ENCODE measurements at regions not wholly inside any gene's neighbourhood (a gene's known extent, or its start where the extent isn't known, plus 50 kb on each side); places are given as distances from the start of the nearest gene placed in this dataset.

DNA sequence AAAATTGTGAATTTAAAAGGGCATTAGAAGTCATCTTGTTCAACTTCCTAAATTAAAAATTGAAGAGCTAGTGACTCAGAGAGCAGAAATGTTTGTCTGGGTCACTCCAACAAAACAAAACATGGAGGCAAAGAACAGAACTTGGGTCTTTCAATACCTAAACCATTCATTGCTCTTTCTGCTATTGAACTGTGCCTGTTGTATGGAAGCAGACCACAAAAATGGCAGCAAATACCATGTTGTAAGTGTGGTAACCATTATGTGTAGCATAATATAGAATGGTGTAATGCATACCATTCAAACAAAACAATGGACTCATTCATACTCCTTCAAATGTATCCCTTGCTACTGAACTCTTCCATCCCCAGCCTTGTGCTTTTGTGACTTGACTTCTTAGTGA is 360.2 kb upstream of the NRG3 start:
- TF ChIP-seq POLR2AphosphoS5 (IDR thresholded peaks at IDR 0.05; ENCODE audit: low read depth, low read length) (no peak), PAX5 (IDR thresholded peaks at IDR 0.05; ENCODE audit: insufficient read depth, low read length, severe bottlenecking) (no peak), POU2F2 (IDR thresholded peaks at IDR 0.05; ENCODE audit: low read depth, low read length) (no peak), POLR2A (IDR thresholded peaks at IDR 0.05; ENCODE audit: low read depth, low read length) (no peak), SPI1 (IDR thresholded peaks at IDR 0.05; ENCODE audit: low read depth, low read length) (no peak), TAF1 (IDR thresholded peaks at IDR 0.05; ENCODE audit: low read depth, low read length) (no peak)
- FAIRE-seq = no peak
- DNase-seq (ENCODE audit: insufficient read length, low spot score) = no peak

DNA sequence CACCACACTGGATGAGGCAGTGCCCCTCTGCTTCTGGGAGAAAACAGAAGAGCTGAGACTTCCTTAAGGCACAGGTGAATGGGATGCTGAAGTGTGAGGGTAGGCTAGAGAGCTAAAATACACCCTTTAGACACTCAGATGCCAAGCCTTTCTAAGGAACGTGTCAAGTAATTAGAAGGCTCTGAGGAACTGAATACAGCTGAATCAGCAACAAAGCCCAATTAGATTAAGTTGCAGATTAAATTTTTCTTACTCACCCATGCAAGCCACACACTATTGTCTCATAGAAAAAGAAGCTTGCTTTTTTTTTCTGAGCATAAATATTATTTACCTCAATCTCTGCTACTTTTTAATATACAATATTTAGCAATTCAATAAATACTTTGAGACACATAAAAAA is 354.3 kb upstream of the NRG3 start:
- DNase-seq (ENCODE audit: insufficient read length, low spot score) (no peak), FAIRE-seq (no peak)
- TF ChIP-seq POLR2A (IDR thresholded peaks at IDR 0.05; ENCODE audit: low read depth, low read length) = no peak

DNA sequence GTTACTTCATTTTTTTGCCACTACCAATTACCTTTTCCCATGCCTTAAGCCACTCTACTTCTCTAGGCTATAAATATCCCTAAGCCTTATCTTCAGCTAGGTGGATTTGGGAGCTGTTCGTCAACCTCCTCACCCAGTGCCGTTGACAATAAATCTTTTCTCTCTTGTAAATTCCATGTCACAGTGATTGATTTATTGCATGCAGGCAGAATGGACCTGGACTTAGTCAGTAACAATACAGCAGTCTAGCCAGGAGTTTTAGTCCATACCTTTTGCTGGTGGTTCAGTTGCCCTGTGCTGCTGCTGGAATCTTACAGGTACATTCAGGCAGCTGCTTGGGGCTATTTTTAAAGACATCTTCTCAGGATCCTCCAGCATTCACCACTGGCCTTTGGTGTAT is 350.5 kb upstream of the NRG3 start:
- FAIRE-seq = no peak
- no peak for DNase-seq (ENCODE audit: insufficient read length, low spot score)
- no peak for TF ChIP-seq POLR2A (IDR thresholded peaks at IDR 0.05; ENCODE audit: low read depth, low read length)
- TF ChIP-seq POU2F2 (IDR thresholded peaks at IDR 0.05; ENCODE audit: low read depth, low read length) = no peak
- no peak for TF ChIP-seq SPI1 (IDR thresholded peaks at IDR 0.05; ENCODE audit: low read depth, low read length)
- TF ChIP-seq POLR2AphosphoS5 (IDR thresholded peaks at IDR 0.05; ENCODE audit: low read depth, low read length) = no peak
- no peak for TF ChIP-seq TAF1 (IDR thresholded peaks at IDR 0.05; ENCODE audit: low read depth, low read length)
- no peak for TF ChIP-seq PAX5 (IDR thresholded peaks at IDR 0.05; ENCODE audit: insufficient read depth, low read length, severe bottlenecking)

DNA sequence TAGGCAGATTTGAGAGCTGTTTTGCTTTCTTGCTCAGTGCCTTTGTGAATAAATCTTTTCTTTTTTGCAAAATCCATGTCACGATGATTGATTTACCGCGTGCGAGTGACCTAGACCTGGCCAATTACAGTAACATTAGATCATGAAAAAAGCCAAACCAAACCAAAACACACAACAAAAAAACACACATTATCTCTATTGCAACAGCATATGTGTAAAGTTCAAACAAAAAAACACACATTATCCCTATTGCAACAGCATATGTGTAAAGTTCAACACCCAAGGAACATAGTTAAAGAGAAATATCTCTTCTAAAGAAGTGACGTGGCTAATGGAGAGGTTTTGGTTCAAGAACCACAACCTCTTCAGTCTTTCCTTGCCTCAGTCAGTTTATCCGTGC is 342.6 kb upstream of the NRG3 start:
- no peak for FAIRE-seq
- TF ChIP-seq SPI1 (IDR thresholded peaks at IDR 0.05; ENCODE audit: low read depth, low read length) (no peak), TAF1 (IDR thresholded peaks at IDR 0.05; ENCODE audit: low read depth, low read length) (no peak), POU2F2 (IDR thresholded peaks at IDR 0.05; ENCODE audit: low read depth, low read length) (no peak)

DNA sequence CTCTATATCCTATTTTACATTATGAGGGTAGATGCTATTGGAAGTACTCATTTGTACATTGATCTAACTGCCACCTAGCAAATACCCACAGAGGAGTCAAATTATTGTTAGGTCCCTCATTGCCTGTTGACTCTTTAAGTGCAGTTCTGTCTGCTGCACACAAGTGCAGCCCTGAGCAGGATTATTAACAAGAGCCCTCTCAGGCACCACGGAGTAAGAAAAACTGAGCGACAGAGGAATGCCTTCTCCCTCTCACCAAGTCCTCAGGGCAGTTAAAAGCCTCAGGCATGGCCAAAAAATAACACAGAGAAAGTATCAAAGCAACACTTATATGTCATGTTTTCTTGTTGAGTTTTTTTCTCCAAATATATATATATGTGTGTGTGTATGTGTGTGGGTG is 340.0 kb upstream of the NRG3 start:
- no peak for FAIRE-seq
- no peak for DNase-seq (ENCODE audit: insufficient read length, low spot score)
- TF ChIP-seq SPI1 (IDR thresholded peaks at IDR 0.05; ENCODE audit: low read depth, low read length) (no peak), POU2F2 (IDR thresholded peaks at IDR 0.05; ENCODE audit: low read depth, low read length) (no peak), PAX5 (IDR thresholded peaks at IDR 0.05; ENCODE audit: insufficient read depth, low read length, severe bottlenecking) (no peak), POLR2AphosphoS5 (IDR thresholded peaks at IDR 0.05; ENCODE audit: low read depth, low read length) (no peak), TAF1 (IDR thresholded peaks at IDR 0.05; ENCODE audit: low read depth, low read length) (no peak), POLR2A (IDR thresholded peaks at IDR 0.05; ENCODE audit: low read depth, low read length) (no peak)

More for the DNA sequence above, 342.6 kb upstream of the NRG3 start:
- no peak for DNase-seq (ENCODE audit: insufficient read length, low spot score)

DNA sequence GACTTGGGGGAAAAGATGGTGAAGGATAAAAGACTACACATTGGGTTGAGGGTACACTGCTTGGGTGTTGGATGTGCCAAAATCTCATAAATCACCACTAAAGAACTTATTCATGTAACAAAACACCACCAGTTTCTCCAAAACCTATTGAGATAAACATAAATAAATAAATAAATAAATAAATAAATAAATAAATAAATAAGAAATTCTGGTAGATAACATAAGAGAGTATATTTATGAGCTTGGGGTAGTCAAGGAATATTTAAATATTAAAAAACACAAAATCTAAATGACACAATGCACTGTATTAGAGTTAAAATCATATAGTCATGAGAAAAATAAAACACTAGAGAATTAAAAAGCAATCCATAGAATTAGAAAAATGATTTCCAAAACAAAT is 333.5 kb upstream of the NRG3 start:
- no peak for TF ChIP-seq PAX5 (IDR thresholded peaks at IDR 0.05; ENCODE audit: insufficient read depth, low read length, severe bottlenecking)
- no peak for TF ChIP-seq SPI1 (IDR thresholded peaks at IDR 0.05; ENCODE audit: low read depth, low read length)
- no peak for TF ChIP-seq TAF1 (IDR thresholded peaks at IDR 0.05; ENCODE audit: low read depth, low read length)
- TF ChIP-seq POLR2AphosphoS5 (IDR thresholded peaks at IDR 0.05; ENCODE audit: low read depth, low read length) = no peak
- no peak for TF ChIP-seq POLR2A (IDR thresholded peaks at IDR 0.05; ENCODE audit: low read depth, low read length)
- TF ChIP-seq POU2F2 (IDR thresholded peaks at IDR 0.05; ENCODE audit: low read depth, low read length) = no peak
- FAIRE-seq = no peak

DNA sequence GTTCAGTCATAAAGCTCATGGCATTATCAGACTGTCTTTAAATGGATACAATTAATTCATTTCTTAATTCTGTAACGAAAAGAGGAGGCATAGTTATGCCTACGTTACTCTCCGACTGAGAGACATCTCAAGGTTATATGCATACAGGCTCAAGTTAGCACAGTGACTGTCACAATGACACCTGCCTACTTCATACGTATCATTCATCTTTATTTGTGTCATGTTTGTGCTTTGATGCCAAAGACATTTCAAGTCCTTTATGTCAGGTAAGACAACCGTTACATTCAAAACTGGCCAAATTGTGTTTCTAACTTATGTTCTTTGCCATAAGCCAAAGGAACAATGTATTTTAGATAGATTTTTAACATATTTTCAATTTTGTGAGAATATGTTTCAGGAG is 328.8 kb upstream of the NRG3 start:
- TF ChIP-seq SPI1 (IDR thresholded peaks at IDR 0.05; ENCODE audit: low read depth, low read length) (no peak), POLR2A (IDR thresholded peaks at IDR 0.05; ENCODE audit: low read depth, low read length) (no peak), PAX5 (IDR thresholded peaks at IDR 0.05; ENCODE audit: insufficient read depth, low read length, severe bottlenecking) (no peak), POLR2AphosphoS5 (IDR thresholded peaks at IDR 0.05; ENCODE audit: low read depth, low read length) (no peak), TAF1 (IDR thresholded peaks at IDR 0.05; ENCODE audit: low read depth, low read length) (no peak), POU2F2 (IDR thresholded peaks at IDR 0.05; ENCODE audit: low read depth, low read length) (no peak)
- no peak for DNase-seq (ENCODE audit: insufficient read length, low spot score)
- FAIRE-seq = no peak

More for the DNA sequence above, 333.5 kb upstream of the NRG3 start:
- no peak for DNase-seq (ENCODE audit: insufficient read length, low spot score)

DNA sequence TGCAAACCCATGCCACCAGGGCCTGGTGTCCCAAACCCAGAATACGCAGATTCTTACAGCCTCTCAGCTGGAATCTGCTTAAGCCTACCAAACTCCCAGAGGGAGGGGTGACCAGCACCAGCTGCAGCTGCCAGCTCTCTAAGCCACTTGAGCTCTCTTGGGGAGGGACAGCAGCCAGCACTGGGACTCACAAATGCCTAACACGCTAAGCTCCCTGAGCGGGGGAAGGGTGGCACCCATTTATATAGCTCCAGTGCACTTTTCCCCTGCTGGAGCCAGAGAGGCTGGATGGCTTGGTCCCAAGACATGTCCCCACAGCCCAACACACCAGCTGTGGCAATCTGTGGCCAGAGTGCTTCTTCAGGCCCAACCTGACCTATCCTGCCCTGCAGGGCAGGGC is 326.8 kb upstream of the NRG3 start:
- TF ChIP-seq POLR2AphosphoS5 (IDR thresholded peaks at IDR 0.05; ENCODE audit: low read depth, low read length) = no peak
- no peak for TF ChIP-seq PAX5 (IDR thresholded peaks at IDR 0.05; ENCODE audit: insufficient read depth, low read length, severe bottlenecking)
- TF ChIP-seq POLR2A (IDR thresholded peaks at IDR 0.05; ENCODE audit: low read depth, low read length) = no peak
- TF ChIP-seq POU2F2 (IDR thresholded peaks at IDR 0.05; ENCODE audit: low read depth, low read length) = no peak
- TF ChIP-seq SPI1 (IDR thresholded peaks at IDR 0.05; ENCODE audit: low read depth, low read length) = no peak
- TF ChIP-seq TAF1 (IDR thresholded peaks at IDR 0.05; ENCODE audit: low read depth, low read length) = no peak
- FAIRE-seq (no peak), DNase-seq (ENCODE audit: insufficient read length, low spot score) (no peak)

DNA sequence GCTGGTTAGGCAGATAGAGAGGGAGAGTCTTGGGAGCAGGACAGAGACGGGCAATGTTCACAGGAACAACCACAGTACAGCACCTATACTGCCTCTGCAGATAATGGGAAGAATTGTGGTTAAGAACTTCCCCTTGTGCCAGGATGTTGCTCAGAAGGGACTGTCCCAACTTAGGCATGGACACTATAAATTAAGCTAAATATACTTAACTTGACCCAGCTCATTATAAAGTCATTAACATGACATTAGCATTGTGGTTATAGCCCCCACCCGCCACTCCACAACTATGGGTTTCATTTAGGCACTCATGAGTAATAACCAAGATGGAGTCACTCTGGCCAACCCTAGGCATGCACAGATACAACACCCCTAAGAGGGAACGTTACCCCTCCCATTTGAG is 310.9 kb upstream of the NRG3 start:
- no peak for FAIRE-seq
- no peak for TF ChIP-seq SPI1 (IDR thresholded peaks at IDR 0.05; ENCODE audit: low read depth, low read length)
- TF ChIP-seq PAX5 (IDR thresholded peaks at IDR 0.05; ENCODE audit: insufficient read depth, low read length, severe bottlenecking) = no peak
- TF ChIP-seq POU2F2 (IDR thresholded peaks at IDR 0.05; ENCODE audit: low read depth, low read length) = no peak
- TF ChIP-seq POLR2A (IDR thresholded peaks at IDR 0.05; ENCODE audit: low read depth, low read length) = no peak
- no peak for TF ChIP-seq TAF1 (IDR thresholded peaks at IDR 0.05; ENCODE audit: low read depth, low read length)
- TF ChIP-seq POLR2AphosphoS5 (IDR thresholded peaks at IDR 0.05; ENCODE audit: low read depth, low read length) = no peak
- DNase-seq (ENCODE audit: insufficient read length, low spot score) = no peak

DNA sequence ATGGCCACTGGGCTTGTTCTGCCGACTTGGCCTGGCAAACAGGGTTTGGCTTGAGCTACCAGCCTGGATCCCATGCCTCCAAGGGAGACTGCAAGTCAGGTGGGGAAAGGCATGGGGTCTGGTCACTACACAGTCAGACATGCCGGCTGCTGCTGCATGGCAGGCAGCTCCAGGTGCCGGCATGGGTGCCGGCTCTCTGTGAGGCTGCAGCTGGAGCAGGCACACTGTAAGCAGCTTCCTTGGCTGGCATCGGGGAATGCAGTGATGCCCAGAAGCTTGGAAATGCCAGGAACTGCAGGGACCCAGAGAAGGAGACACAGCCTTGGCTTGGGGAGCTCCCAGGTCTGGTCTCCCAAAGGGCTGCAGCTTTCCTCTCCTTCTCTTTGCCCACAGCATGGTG is 305.5 kb upstream of the NRG3 start:
- DNase-seq (ENCODE audit: insufficient read length, low spot score) = no peak
- TF ChIP-seq PAX5 (IDR thresholded peaks at IDR 0.05; ENCODE audit: insufficient read depth, low read length, severe bottlenecking) = no peak
- TF ChIP-seq POU2F2 (IDR thresholded peaks at IDR 0.05; ENCODE audit: low read depth, low read length) = no peak
- no peak for TF ChIP-seq TAF1 (IDR thresholded peaks at IDR 0.05; ENCODE audit: low read depth, low read length)
- TF ChIP-seq SPI1 (IDR thresholded peaks at IDR 0.05; ENCODE audit: low read depth, low read length) = no peak
- no peak for TF ChIP-seq POLR2A (IDR thresholded peaks at IDR 0.05; ENCODE audit: low read depth, low read length)
- no peak for TF ChIP-seq POLR2AphosphoS5 (IDR thresholded peaks at IDR 0.05; ENCODE audit: low read depth, low read length)
- no peak for FAIRE-seq

Measured in GM12891 (cell line).